ENCODE measurements at regions not wholly inside any gene's neighbourhood (a gene's known extent, or its start where the extent isn't known, plus 50 kb on each side); places are given as distances from the start of the nearest gene placed in this dataset.

GRCh38 chr1:34415140-34415539 lies 238.4 kb downstream of the C1orf94 start:
- no peak for DNase-seq

- no peak for DNase-seq
These were observed 241.5 kb downstream of the C1orf94 start for GRCh38 chr1:34418166-34418565.

GRCh38 chr1:34419663-34420136 lies 243.0 kb downstream of the C1orf94 start:
- DNase-seq = no peak

GRCh38 chr1:34425046-34425445 lies 248.3 kb downstream of the C1orf94 start:
- DNase-seq = no peak

- DNase-seq = no peak
These were observed 249.1 kb downstream of the C1orf94 start for GRCh38 chr1:34425785-34426184.

- DNase-seq = no peak
These were observed 249.7 kb downstream of the C1orf94 start for GRCh38 chr1:34426325-34426896.

- DNase-seq = no peak
These were observed 250.5 kb downstream of the C1orf94 start for GRCh38 chr1:34427170-34427569.

- no peak for DNase-seq
These were observed 256.4 kb downstream of the C1orf94 start for GRCh38 chr1:34433099-34433498.

- DNase-seq = no peak
These were observed 260.1 kb downstream of the C1orf94 start for GRCh38 chr1:34436836-34437235.

- DNase-seq = no peak
These were observed 264.8 kb downstream of the C1orf94 start for GRCh38 chr1:34441259-34442069.

- no peak for DNase-seq
These were observed 267.8 kb downstream of the C1orf94 start for GRCh38 chr1:34444516-34444915.

- no peak for DNase-seq
These were observed 273.6 kb downstream of the C1orf94 start for GRCh38 chr1:34450325-34450724.

- DNase-seq = no peak
These were observed 275.7 kb downstream of the C1orf94 start for GRCh38 chr1:34452451-34452850.

GRCh38 chr1:34455121-34455520 lies 278.4 kb downstream of the C1orf94 start:
- no peak for DNase-seq

- DNase-seq = peak; percentile 60
These were observed 283.5 kb downstream of the C1orf94 start for GRCh38 chr1:34460193-34460592.

GRCh38 chr1:34470401-34470800 lies 284.4 kb upstream of the GJB5 start:
- no peak for DNase-seq

- no peak for DNase-seq
These were observed 280.3 kb upstream of the GJB5 start for GRCh38 chr1:34474566-34474965.

- DNase-seq = no peak
These were observed 278.5 kb upstream of the GJB5 start for GRCh38 chr1:34476371-34476770.

GRCh38 chr1:34477632-34478141 lies 277.2 kb upstream of the GJB5 start:
- no peak for DNase-seq

- no peak for DNase-seq
These were observed 276.3 kb upstream of the GJB5 start for GRCh38 chr1:34478515-34479076.

GRCh38 chr1:34479731-34480130 lies 275.1 kb upstream of the GJB5 start:
- peak; percentile 81 for DNase-seq

- DNase-seq = no peak
These were observed 266.7 kb upstream of the GJB5 start for GRCh38 chr1:34488080-34488708.

- DNase-seq = no peak
These were observed 254.4 kb upstream of the GJB5 start for GRCh38 chr1:34500451-34500850.

GRCh38 chr1:34511802-34512201 lies 243.0 kb upstream of the GJB5 start:
- peak; percentile 30 for DNase-seq
